OCI-LY1 (cell line): ENCODE measurements at regions not wholly inside any gene's neighbourhood (a gene's known extent, or its start where the extent isn't known, plus 50 kb on each side); places are given as distances from the start of the nearest gene placed in this dataset.

Source experiments
- H2AFZ ChIP-seq: fragments of 200-600 bp; sonication (generic), shearing (Covaris generic); 2 replicates; pipeline ENCODE4 v1.6.0; 2014; ENCODE audit warnings: antibody characterized with exemption, mild to moderate bottlenecking, low read length
- H3F3A ChIP-seq: fragments of 200-600 bp; sonication (generic), shearing (Covaris generic); 2 replicates; pipeline ENCODE4 v1.6.0; 2014; ENCODE audit warnings: mild to moderate bottlenecking, antibody characterized with exemption, low read length, moderate library complexity; ENCODE audit not compliant: insufficient read depth
- H3K27ac ChIP-seq: fragments of 200-600 bp; sonication (generic); 2 replicates; pipeline ENCODE4 v1.5.1; 2014; ENCODE audit warnings: low read length, mixed run types, mild to moderate bottlenecking, low read depth; ENCODE audit not compliant: poor library complexity, severe bottlenecking
- H3K27me3 ChIP-seq: fragments of 200-600 bp; sonication (generic); 2 replicates; pipeline ENCODE4 v1.6.0; 2014; ENCODE audit warnings: antibody characterized with exemption, mild to moderate bottlenecking, low read length, moderate library complexity; ENCODE audit not compliant: insufficient read depth
- H3K36me3 ChIP-seq: fragments of 200-600 bp; sonication (generic); 2 replicates; pipeline ENCODE4 v1.6.1; 2014; ENCODE audit warnings: mild to moderate bottlenecking, antibody characterized with exemption, low read length, moderate library complexity, mixed read lengths; ENCODE audit not compliant: insufficient read depth
- H3K4me1 ChIP-seq: fragments of 200-600 bp; sonication (generic); 2 replicates; pipeline ENCODE4 v1.5.1; 2014; ENCODE audit warnings: mild to moderate bottlenecking, low read length, moderate library complexity; ENCODE audit not compliant: insufficient read depth, severe bottlenecking
- H3K4me2 ChIP-seq: fragments of 200-600 bp; sonication (generic), shearing (Covaris generic); 2 replicates; pipeline ENCODE4 v1.6.1; 2014; ENCODE audit warnings: low read length
- H3K4me3 ChIP-seq: fragments of 200-600 bp; sonication (generic); 2 replicates; pipeline ENCODE4 v1.5.1; 2014; ENCODE audit warnings: low read length, low read depth, mild to moderate bottlenecking, mixed read lengths; ENCODE audit not compliant: poor library complexity, severe bottlenecking
- H3K79me2 ChIP-seq: fragments of 200-600 bp; shearing (Covaris generic); 2 replicates; pipeline ENCODE4 v1.6.1; 2016; ENCODE audit warnings: mixed run types, low read length, mixed read lengths; ENCODE audit not compliant: insufficient read depth
- H3K9ac ChIP-seq: fragments of 200-600 bp; sonication (generic), shearing (Covaris generic); 2 replicates; pipeline ENCODE4 v1.6.1; 2014; ENCODE audit warnings: mild to moderate bottlenecking, low read length, mixed read lengths
- H3K9me2 ChIP-seq: fragments of 200-600 bp; sonication (generic), shearing (Covaris generic); 2 replicates; pipeline ENCODE4 v1.6.1; 2014; ENCODE audit warnings: low read depth, mild to moderate bottlenecking, low read length, mixed read lengths
- H3K9me3 ChIP-seq: fragments of 200-600 bp; shearing (Covaris generic); 2 replicates; pipeline ENCODE4 v1.6.1; 2014; ENCODE audit warnings: low read length, mixed read lengths
- H4K20me1 ChIP-seq: fragments of 200-600 bp; sonication (generic), shearing (Covaris generic); 2 replicates; pipeline ENCODE4 v1.6.0; 2016; ENCODE audit warnings: mild to moderate bottlenecking, low read length; ENCODE audit not compliant: insufficient read depth
- CTCF ChIP-seq: fragments of 200-600 bp; sonication (generic), shearing (Covaris generic); IDR thresholded peaks from 2 replicates; pipeline ENCODE4 v1.5.1; 2017; ENCODE audit warnings: mild to moderate bottlenecking, antibody characterized with exemption, low read length, moderate library complexity, mixed read lengths
- EZH2 ChIP-seq: fragments of 200-600 bp; sonication (generic), shearing (Covaris generic); IDR thresholded peaks from 2 replicates; pipeline ENCODE4 v1.8.0; 2017; ENCODE audit warnings: borderline replicate concordance, mixed run types, mild to moderate bottlenecking, antibody characterized with exemption, low read length, moderate library complexity, mixed read lengths

- no peaks in the 10 kb centered on the region for H3K27me3 ChIP-seq
- no peak overlapping the region for H3K27ac ChIP-seq
- H3K36me3 ChIP-seq, result no peaks in the 10 kb centered on the region
- no peaks in the 10 kb centered on the region for H3K9me3 ChIP-seq
- no peak overlapping the region for H3K4me3 ChIP-seq
- H4K20me1 ChIP-seq, result no peaks in the 10 kb centered on the region
- no peak for TF ChIP-seq EZH2
- TF ChIP-seq CTCF, result no peak
- H3K9me2 ChIP-seq, result no peaks in the 10 kb centered on the region
- H3K4me2 ChIP-seq, result no peak overlapping the region
- H3K79me2 ChIP-seq, result no peaks in the 10 kb centered on the region
- H3K9ac ChIP-seq, result no peak overlapping the region
- H3F3A ChIP-seq, result no peaks in the 10 kb centered on the region
- H3K4me1 ChIP-seq, result no peaks in the 10 kb centered on the region
- no peak overlapping the region for H2AFZ ChIP-seq
Measured at GRCh38 chr3:59254433-59254832, 204.6 kb upstream of the CFAP20DC start.

GRCh38 chr3:59253523-59253922 lies 203.7 kb upstream of the CFAP20DC start:
- Histone ChIP-seq H3F3A (no peaks in the 10 kb centered on the region), H3K9ac (no peak overlapping the region), H3K9me3 (no peaks in the 10 kb centered on the region), H3K27ac (no peak overlapping the region), H3K36me3 (no peaks in the 10 kb centered on the region), H3K79me2 (no peaks in the 10 kb centered on the region), H3K4me1 (no peaks in the 10 kb centered on the region), H3K4me2 (no peak overlapping the region), H3K9me2 (no peaks in the 10 kb centered on the region), H2AFZ (no peak overlapping the region), H4K20me1 (no peaks in the 10 kb centered on the region), H3K4me3 (no peak overlapping the region), H3K27me3 (no peaks in the 10 kb centered on the region)
- TF ChIP-seq CTCF (no peak), EZH2 (no peak)

- no peak overlapping the region for H3K4me3 ChIP-seq
- H3K79me2 ChIP-seq, result no peaks in the 10 kb centered on the region
- no peaks in the 10 kb centered on the region for H4K20me1 ChIP-seq
- H3K27ac ChIP-seq, result no peak overlapping the region
- TF ChIP-seq CTCF (no peak), EZH2 (no peak)
- no peak overlapping the region for H2AFZ ChIP-seq
- no peaks in the 10 kb centered on the region for H3K36me3 ChIP-seq
- H3K4me1 ChIP-seq, result no peaks in the 10 kb centered on the region
- H3K9ac ChIP-seq, result no peak overlapping the region
- H3F3A ChIP-seq, result no peaks in the 10 kb centered on the region
- no peaks in the 10 kb centered on the region for H3K9me3 ChIP-seq
- H3K27me3 ChIP-seq, result no peaks in the 10 kb centered on the region
- no peaks in the 10 kb centered on the region for H3K9me2 ChIP-seq
- no peak overlapping the region for H3K4me2 ChIP-seq
Measured at GRCh38 chr3:59251869-59252268, 202.0 kb upstream of the CFAP20DC start.
